ENCODE measurements at regions not wholly inside any gene's neighbourhood (a gene's known extent, or its start where the extent isn't known, plus 50 kb on each side); places are given as distances from the start of the nearest gene placed in this dataset.

GRCh38 chr1:198907423-198907746 lies 268.5 kb downstream of the PTPRC start:
- Histone ChIP-seq H4K8ac (ENCODE audit: low read depth, low read length) (no peak overlapping the region), H3K27ac (ENCODE audit: low read depth, low read length) (no peak overlapping the region), H3K36me3 (ENCODE audit: control insufficient read depth in 1 of 2, insufficient read depth in 2 of 2, low read length in 2 of 2) (no peaks in the 10 kb centered on the region), H2BK120ac (ENCODE audit: insufficient read depth, low read length, poor library complexity) (no peak overlapping the region), H3K9me3 (ENCODE audit: insufficient read depth, low read depth, low read length) (no peaks in the 10 kb centered on the region), H4K91ac (ENCODE audit: low read depth, low read length) (no peak overlapping the region), H3K79me1 (ENCODE audit: low read length) (peaks cover 2% of the 10 kb centered on the region), H3K9ac (ENCODE audit: low read length) (no peak overlapping the region), H3K18ac (ENCODE audit: low read length) (no peak overlapping the region), H3K4me1 (ENCODE audit: control insufficient read depth in 1 of 2, insufficient read depth in 2 of 2, low read length in 2 of 2) (peaks cover 0 to 4% of the 10 kb centered on the region in 2 experiments), H3K14ac (ENCODE audit: low read length) (no peak overlapping the region), H2BK5ac (ENCODE audit: low read depth, low read length, poor library complexity) (no peak overlapping the region), H3K4me2 (ENCODE audit: low read length) (no peak overlapping the region), H3K4ac (ENCODE audit: low read depth, low read length) (no peak overlapping the region), H3K79me2 (ENCODE audit: control insufficient read depth, insufficient read depth, low read length, poor library complexity) (no peaks in the 10 kb centered on the region), H3K4me3 (ENCODE audit: low read depth, low read length) (no peak overlapping the region), H2AK5ac (ENCODE audit: low read length) (no peak overlapping the region), H3K23ac (ENCODE audit: low read length) (no peak overlapping the region), H3K27me3 (ENCODE audit: insufficient read depth, low read length) (no peaks in the 10 kb centered on the region), H4K12ac (ENCODE audit: low read depth, low read length) (no peak overlapping the region), H2BK12ac (ENCODE audit: low read length) (no peak overlapping the region), H2AFZ (ENCODE audit: insufficient read depth, low read length, poor library complexity) (no peak overlapping the region)
- DNase-seq, result no peak
- no CpG with 5 or more reads among the region's 3 CpGs for WGBS (ENCODE audit: extremely low coverage, insufficient coverage, insufficient read length)

- Histone ChIP-seq H3K27me3 (ENCODE audit: insufficient read depth, low read length) (no peaks in the 10 kb centered on the region), H4K91ac (ENCODE audit: low read depth, low read length) (no peak overlapping the region), H3K14ac (ENCODE audit: low read length) (no peak overlapping the region), H2AK5ac (ENCODE audit: low read length) (no peak overlapping the region), H3K4me2 (ENCODE audit: low read length) (no peak overlapping the region), H4K8ac (ENCODE audit: low read depth, low read length) (no peak overlapping the region), H2BK5ac (ENCODE audit: low read depth, low read length, poor library complexity) (no peak overlapping the region), H3K23ac (ENCODE audit: low read length) (no peak overlapping the region), H3K79me1 (ENCODE audit: low read length) (no peaks in the 10 kb centered on the region), H3K36me3 (ENCODE audit: control insufficient read depth in 1 of 2, insufficient read depth in 2 of 2, low read length in 2 of 2) (no peaks in the 10 kb centered on the region), H3K18ac (ENCODE audit: low read length) (no peak overlapping the region), H3K9ac (ENCODE audit: low read length) (no peak overlapping the region), H3K79me2 (ENCODE audit: control insufficient read depth, insufficient read depth, low read length, poor library complexity) (no peaks in the 10 kb centered on the region), H4K12ac (ENCODE audit: low read depth, low read length) (no peak overlapping the region), H3K27ac (ENCODE audit: low read depth, low read length) (no peak overlapping the region), H3K4me1 (ENCODE audit: control insufficient read depth in 1 of 2, insufficient read depth in 2 of 2, low read length in 2 of 2) (peaks cover 0 to 2% of the 10 kb centered on the region in 2 experiments), H2BK120ac (ENCODE audit: insufficient read depth, low read length, poor library complexity) (no peak overlapping the region), H2BK12ac (ENCODE audit: low read length) (no peak overlapping the region), H2AFZ (ENCODE audit: insufficient read depth, low read length, poor library complexity) (no peak overlapping the region), H3K4me3 (ENCODE audit: low read depth, low read length) (no peak overlapping the region), H3K9me3 (ENCODE audit: insufficient read depth, low read depth, low read length) (no peaks in the 10 kb centered on the region), H3K4ac (ENCODE audit: low read depth, low read length) (no peak overlapping the region)
- no CpG with 5 or more reads among the region's 3 CpGs for WGBS (ENCODE audit: extremely low coverage, insufficient coverage, insufficient read length)
- DNase-seq, result no peak
Measured at GRCh38 chr1:198908995-198909394, 270.2 kb downstream of the PTPRC start.

GRCh38 chr1:198909973-198910372 lies 271.1 kb downstream of the PTPRC start:
- no peak overlapping the region for H3K4me2 ChIP-seq (ENCODE audit: low read length)
- peaks cover 0 to 2% of the 10 kb centered on the region in 2 experiments for H3K4me1 ChIP-seq (ENCODE audit: control insufficient read depth in 1 of 2, insufficient read depth in 2 of 2, low read length in 2 of 2)
- H2BK5ac ChIP-seq (ENCODE audit: low read depth, low read length, poor library complexity), result no peak overlapping the region
- H2BK120ac ChIP-seq (ENCODE audit: insufficient read depth, low read length, poor library complexity), result no peak overlapping the region
- no peaks in the 10 kb centered on the region for H3K9me3 ChIP-seq (ENCODE audit: insufficient read depth, low read depth, low read length)
- H3K18ac ChIP-seq (ENCODE audit: low read length), result no peak overlapping the region
- H2AFZ ChIP-seq (ENCODE audit: insufficient read depth, low read length, poor library complexity), result no peak overlapping the region
- DNase-seq, result no peak
- no peak overlapping the region for H3K4me3 ChIP-seq (ENCODE audit: low read depth, low read length)
- H3K79me2 ChIP-seq (ENCODE audit: control insufficient read depth, insufficient read depth, low read length, poor library complexity), result no peaks in the 10 kb centered on the region
- no peak overlapping the region for H3K14ac ChIP-seq (ENCODE audit: low read length)
- H3K9ac ChIP-seq (ENCODE audit: low read length), result no peak overlapping the region
- no peak overlapping the region for H3K27ac ChIP-seq (ENCODE audit: low read depth, low read length)
- H4K12ac ChIP-seq (ENCODE audit: low read depth, low read length), result no peak overlapping the region
- no peaks in the 10 kb centered on the region for H3K27me3 ChIP-seq (ENCODE audit: insufficient read depth, low read length)
- no peak overlapping the region for H2BK12ac ChIP-seq (ENCODE audit: low read length)
- no CpG with 5 or more reads among the region's 2 CpGs for WGBS (ENCODE audit: extremely low coverage, insufficient coverage, insufficient read length)
- H3K79me1 ChIP-seq (ENCODE audit: low read length), result no peaks in the 10 kb centered on the region
- no peak overlapping the region for H2AK5ac ChIP-seq (ENCODE audit: low read length)
- H3K36me3 ChIP-seq (ENCODE audit: control insufficient read depth in 1 of 2, insufficient read depth in 2 of 2, low read length in 2 of 2), result no peaks in the 10 kb centered on the region
- no peak overlapping the region for H4K8ac ChIP-seq (ENCODE audit: low read depth, low read length)
- H4K91ac ChIP-seq (ENCODE audit: low read depth, low read length), result no peak overlapping the region
- no peak overlapping the region for H3K23ac ChIP-seq (ENCODE audit: low read length)
- H3K4ac ChIP-seq (ENCODE audit: low read depth, low read length), result no peak overlapping the region

GRCh38 chr1:198910816-198911215 lies 272.0 kb downstream of the PTPRC start:
- Histone ChIP-seq H3K14ac (ENCODE audit: low read length) (no peak overlapping the region), H4K91ac (ENCODE audit: low read depth, low read length) (no peak overlapping the region), H3K4me1 (ENCODE audit: control insufficient read depth in 1 of 2, insufficient read depth in 2 of 2, low read length in 2 of 2) (peaks cover 0 to 2% of the 10 kb centered on the region in 2 experiments), H2BK120ac (ENCODE audit: insufficient read depth, low read length, poor library complexity) (no peak overlapping the region), H3K18ac (ENCODE audit: low read length) (no peak overlapping the region), H3K23ac (ENCODE audit: low read length) (no peak overlapping the region), H3K36me3 (ENCODE audit: control insufficient read depth in 1 of 2, insufficient read depth in 2 of 2, low read length in 2 of 2) (no peaks in the 10 kb centered on the region), H3K4ac (ENCODE audit: low read depth, low read length) (no peak overlapping the region), H3K9ac (ENCODE audit: low read length) (no peak overlapping the region), H3K9me3 (ENCODE audit: insufficient read depth, low read depth, low read length) (no peaks in the 10 kb centered on the region), H3K27ac (ENCODE audit: low read depth, low read length) (no peak overlapping the region), H3K79me1 (ENCODE audit: low read length) (no peaks in the 10 kb centered on the region), H2AFZ (ENCODE audit: insufficient read depth, low read length, poor library complexity) (no peak overlapping the region), H3K4me3 (ENCODE audit: low read depth, low read length) (no peak overlapping the region), H3K4me2 (ENCODE audit: low read length) (no peak overlapping the region), H3K27me3 (ENCODE audit: insufficient read depth, low read length) (no peaks in the 10 kb centered on the region), H3K79me2 (ENCODE audit: control insufficient read depth, insufficient read depth, low read length, poor library complexity) (no peaks in the 10 kb centered on the region), H4K8ac (ENCODE audit: low read depth, low read length) (no peak overlapping the region), H2BK5ac (ENCODE audit: low read depth, low read length, poor library complexity) (no peak overlapping the region), H2BK12ac (ENCODE audit: low read length) (no peak overlapping the region), H2AK5ac (ENCODE audit: low read length) (no peak overlapping the region), H4K12ac (ENCODE audit: low read depth, low read length) (no peak overlapping the region)
- WGBS (ENCODE audit: extremely low coverage, insufficient coverage, insufficient read length), result no CpG with 5 or more reads among the region's 2 CpGs
- no peak for DNase-seq

All from trophoblast cell (in vitro differentiated cells and primary cell).